LNCaP clone FGC (cell line): ENCODE measurements at regions not wholly inside any gene's neighbourhood (a gene's known extent, or its start where the extent isn't known, plus 50 kb on each side); places are given as distances from the start of the nearest gene placed in this dataset.

Source experiments
- DNase-seq: peaks from one replicate; pipeline ENCODE4 v3.0.0-alpha.2; 2011; ENCODE audit warnings: low read depth
- H3K4me3 ChIP-seq: 2 replicates; pipeline ENCODE4 v1.5.1; 2011; ENCODE audit warnings: mild to moderate bottlenecking, low read depth, low read length, control low read depth
- TF ChIP-seq, protein P1 (sequence below): IDR thresholded peaks from 2 replicates; pipeline ENCODE4 v1.5.1; 2012; ENCODE audit warnings: mild to moderate bottlenecking; ENCODE audit not compliant: control insufficient read depth, insufficient read depth; ENCODE audit errors: extremely low read depth

DNA sequence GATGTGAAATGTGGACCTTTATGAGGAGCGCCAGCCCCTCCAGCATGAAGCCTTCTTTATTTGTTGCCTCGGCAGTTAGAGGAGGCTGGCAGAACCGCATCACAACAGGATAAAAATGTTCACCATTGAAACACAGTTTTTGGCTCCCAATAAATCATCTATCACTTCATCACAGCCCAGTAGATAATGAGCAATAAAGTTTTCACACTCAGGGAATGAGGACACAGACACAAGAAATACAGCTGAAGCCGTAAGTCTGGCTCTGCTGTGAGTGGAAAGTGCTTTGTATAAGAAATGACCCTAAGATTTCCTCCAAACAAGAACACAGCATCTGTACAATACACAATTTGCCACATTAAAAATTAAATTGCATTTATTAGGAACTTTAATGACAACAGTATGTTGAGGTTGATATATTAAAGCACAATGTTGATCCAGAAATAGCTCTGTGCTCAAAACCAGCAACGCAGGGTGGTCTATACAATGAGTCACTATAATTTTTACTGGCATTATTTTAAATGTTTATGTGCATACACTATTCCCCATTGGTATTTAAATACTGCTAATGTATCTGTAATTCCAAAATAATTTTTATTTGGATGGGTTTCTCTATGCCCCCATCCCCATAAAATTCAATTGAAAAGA is 301.8 kb upstream of the MGMT start:
- TF ChIP-seq, protein P1, sequence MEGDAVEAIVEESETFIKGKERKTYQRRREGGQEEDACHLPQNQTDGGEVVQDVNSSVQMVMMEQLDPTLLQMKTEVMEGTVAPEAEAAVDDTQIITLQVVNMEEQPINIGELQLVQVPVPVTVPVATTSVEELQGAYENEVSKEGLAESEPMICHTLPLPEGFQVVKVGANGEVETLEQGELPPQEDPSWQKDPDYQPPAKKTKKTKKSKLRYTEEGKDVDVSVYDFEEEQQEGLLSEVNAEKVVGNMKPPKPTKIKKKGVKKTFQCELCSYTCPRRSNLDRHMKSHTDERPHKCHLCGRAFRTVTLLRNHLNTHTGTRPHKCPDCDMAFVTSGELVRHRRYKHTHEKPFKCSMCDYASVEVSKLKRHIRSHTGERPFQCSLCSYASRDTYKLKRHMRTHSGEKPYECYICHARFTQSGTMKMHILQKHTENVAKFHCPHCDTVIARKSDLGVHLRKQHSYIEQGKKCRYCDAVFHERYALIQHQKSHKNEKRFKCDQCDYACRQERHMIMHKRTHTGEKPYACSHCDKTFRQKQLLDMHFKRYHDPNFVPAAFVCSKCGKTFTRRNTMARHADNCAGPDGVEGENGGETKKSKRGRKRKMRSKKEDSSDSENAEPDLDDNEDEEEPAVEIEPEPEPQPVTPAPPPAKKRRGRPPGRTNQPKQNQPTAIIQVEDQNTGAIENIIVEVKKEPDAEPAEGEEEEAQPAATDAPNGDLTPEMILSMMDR: no peak

DNA sequence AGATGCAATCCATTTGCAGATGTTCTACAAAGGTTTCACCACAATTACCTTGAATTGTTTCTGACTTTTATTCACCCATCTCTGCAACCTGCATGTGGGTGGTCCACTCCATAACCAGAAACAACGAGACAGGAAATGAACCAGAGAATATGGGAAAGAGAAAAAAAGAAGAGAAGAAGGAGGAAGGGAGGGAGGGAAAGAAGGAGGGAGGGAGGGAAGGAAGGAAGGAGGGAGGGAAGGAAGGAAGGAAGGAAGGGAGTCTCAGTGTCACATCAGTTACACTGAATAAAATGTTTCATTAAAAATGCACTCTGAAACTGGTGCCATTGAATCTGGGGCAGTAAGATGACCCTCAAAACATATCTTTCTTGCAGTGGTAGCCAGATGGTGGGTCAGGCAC is 301.3 kb upstream of the MGMT start:
- DNase-seq: no peak
- H3K4me3 ChIP-seq: no peak overlapping the region
- TF ChIP-seq, protein P1: no peak

More for the DNA sequence above, 301.8 kb upstream of the MGMT start:
- no peak overlapping the region for H3K4me3 ChIP-seq
- no peak for DNase-seq

DNA sequence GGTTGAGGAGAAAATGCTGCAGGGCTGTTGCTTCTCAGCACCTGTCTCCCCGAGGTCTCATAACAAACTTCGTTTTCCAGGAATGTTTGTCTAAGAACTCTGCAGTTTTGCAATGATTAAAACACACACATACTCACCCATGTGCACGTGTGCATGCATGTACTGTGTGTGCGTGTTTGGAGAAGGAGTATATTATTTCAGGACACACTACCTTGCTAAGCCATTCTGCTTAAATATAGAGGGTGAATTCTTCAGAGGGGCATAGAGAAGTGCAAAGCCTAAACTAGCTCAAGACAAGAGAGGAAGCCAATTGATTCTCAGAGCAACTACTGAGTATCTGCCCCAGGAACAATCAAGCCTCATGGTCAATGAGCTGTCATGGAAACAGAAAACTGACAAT is 298.4 kb upstream of the MGMT start:
- DNase-seq: no peak
- TF ChIP-seq, protein P1: no peak
- H3K4me3 ChIP-seq: no peak overlapping the region

DNA sequence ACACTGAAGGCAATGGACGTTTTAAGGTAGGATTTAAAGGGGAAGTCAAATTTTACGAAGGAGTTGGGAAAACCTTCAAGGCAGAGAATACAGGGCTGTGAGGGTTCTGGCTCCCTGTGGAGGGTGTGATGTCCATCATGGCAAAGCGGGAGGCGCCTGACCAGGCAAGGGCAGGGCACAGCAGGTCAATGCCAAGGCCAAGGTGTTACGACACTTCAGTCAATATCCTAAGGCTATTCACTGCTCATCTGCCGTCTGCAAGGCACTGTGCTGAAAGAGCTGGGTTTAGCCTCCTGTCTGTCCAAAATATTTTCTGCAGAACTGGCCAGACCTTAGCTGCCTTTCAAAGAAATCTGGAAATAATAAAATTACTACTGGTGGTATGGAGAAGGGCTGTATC is 297.9 kb upstream of the MGMT start:
- peak; percentile 38 for DNase-seq
- H3K4me3 ChIP-seq: no peak overlapping the region
- TF ChIP-seq, protein P1: no peak

DNA sequence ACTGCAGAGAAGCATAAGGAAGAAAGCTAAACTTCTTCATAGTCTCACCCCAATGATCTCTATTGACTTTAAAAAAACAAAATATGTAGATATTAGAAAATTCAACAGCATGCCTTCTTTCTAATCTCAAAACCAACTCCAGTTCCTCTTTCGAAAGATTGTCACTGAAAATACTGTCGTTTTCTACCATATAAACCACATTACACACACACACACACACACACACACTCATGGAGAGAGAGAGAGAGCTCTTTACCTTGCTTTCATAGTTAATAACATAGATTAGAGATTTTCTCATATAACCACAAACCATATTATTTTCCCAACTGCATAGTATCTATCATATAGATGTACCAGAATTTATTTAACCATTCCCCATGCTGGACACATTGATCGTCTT is 296.2 kb upstream of the MGMT start:
- DNase-seq: no peak
- no peak overlapping the region for H3K4me3 ChIP-seq
- TF ChIP-seq, protein P1: no peak

DNA sequence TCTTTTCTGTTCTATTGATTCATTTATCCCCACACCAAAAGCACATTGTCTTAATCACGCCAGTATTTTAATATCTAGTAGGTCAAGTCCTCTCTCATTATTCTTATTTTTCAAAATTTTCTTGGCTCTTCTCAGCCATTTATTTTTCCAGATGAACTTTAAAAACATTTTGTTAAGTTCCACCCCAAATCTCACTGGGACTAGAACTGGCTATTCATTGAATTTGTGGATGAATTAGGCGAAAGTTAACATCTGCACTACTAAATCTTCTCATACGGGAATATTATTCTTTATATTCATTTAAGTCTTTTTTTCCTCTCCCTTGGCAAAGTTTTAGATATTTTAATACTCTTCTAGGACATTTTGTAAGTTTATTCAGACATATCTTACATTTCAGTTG is 295.2 kb upstream of the MGMT start:
- no peak overlapping the region for H3K4me3 ChIP-seq
- TF ChIP-seq, protein P1: no peak

More for the DNA sequence above, 295.2 kb upstream of the MGMT start:
- no peak for DNase-seq
